ENCODE measurements at regions not wholly inside any gene's neighbourhood (a gene's known extent, or its start where the extent isn't known, plus 50 kb on each side); places are given as distances from the start of the nearest gene placed in this dataset.

DNA sequence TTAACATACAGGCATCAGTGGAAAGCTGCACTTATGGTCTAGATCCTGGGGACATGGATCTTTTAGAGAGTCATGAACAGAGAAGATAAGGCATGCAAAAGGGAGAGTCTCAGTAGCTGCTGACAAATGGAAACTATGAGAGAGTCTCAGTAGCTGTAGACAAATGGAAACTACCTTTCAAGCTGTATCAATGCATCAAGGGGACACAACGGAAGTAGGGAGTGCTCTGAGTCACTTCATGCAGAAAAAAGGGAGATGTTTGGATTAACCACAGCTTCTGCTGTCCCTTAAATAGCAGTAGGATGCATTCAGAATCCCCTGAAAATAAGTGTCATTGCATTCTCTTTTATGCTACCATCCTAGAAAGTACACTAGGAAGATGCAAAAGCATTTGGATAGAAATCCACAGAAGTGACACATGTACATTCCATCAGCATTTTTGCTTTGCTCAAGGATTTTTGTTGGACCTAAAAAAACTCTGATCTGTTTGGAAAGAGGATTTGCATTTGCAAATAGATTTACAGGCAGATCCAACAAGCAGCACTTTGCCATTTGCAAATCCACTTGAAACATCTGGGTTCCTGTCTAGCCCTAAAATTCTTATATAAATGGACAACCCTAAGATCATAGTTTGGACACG is 227.5 kb upstream of the LMO3 start:
- H3K4me3 ChIP-seq (ENCODE audit: low read depth, low read length) = no peak overlapping the region
- no peaks in the 10 kb centered on the region for H3K9me3 ChIP-seq (ENCODE audit: severe bottlenecking)
- DNase-seq = no peak
- H3K27me3 ChIP-seq (ENCODE audit: insufficient read depth, low read depth, severe bottlenecking) = no peaks in the 10 kb centered on the region
- no peak overlapping the region for H3K27ac ChIP-seq
- TF ChIP-seq, protein P1, sequence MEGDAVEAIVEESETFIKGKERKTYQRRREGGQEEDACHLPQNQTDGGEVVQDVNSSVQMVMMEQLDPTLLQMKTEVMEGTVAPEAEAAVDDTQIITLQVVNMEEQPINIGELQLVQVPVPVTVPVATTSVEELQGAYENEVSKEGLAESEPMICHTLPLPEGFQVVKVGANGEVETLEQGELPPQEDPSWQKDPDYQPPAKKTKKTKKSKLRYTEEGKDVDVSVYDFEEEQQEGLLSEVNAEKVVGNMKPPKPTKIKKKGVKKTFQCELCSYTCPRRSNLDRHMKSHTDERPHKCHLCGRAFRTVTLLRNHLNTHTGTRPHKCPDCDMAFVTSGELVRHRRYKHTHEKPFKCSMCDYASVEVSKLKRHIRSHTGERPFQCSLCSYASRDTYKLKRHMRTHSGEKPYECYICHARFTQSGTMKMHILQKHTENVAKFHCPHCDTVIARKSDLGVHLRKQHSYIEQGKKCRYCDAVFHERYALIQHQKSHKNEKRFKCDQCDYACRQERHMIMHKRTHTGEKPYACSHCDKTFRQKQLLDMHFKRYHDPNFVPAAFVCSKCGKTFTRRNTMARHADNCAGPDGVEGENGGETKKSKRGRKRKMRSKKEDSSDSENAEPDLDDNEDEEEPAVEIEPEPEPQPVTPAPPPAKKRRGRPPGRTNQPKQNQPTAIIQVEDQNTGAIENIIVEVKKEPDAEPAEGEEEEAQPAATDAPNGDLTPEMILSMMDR (IDR thresholded peaks at IDR 0.05; ENCODE audit: low read depth, low read length) = no peak
- H3K36me3 ChIP-seq = no peaks in the 10 kb centered on the region

DNA sequence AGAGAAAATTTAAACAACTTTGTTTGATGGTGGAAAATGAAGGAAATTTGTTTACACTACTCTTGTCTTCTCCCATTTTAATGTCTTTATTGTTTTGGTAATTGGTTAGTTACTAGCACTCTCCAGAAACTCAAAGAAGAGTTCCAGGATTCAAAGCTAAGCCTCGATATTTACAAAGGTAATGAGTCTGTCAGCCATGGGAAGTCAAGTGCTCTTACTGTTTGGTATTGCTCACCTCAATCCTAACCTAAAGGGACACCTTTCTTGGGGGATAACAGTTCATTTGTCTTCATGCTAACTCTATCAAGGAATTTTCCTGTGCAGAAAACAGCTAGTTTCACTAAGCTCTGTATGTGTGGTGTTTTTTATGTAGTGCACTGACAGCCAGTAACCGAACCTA is 222.9 kb upstream of the LMO3 start:
- TF ChIP-seq, protein P1 (IDR thresholded peaks at IDR 0.05; ENCODE audit: low read depth, low read length) = no peak
- H3K9me3 ChIP-seq (ENCODE audit: severe bottlenecking) = no peaks in the 10 kb centered on the region
- H3K27me3 ChIP-seq (ENCODE audit: insufficient read depth, low read depth, severe bottlenecking) = no peaks in the 10 kb centered on the region
- H3K27ac ChIP-seq = no peak overlapping the region
- no peak overlapping the region for H3K4me3 ChIP-seq (ENCODE audit: low read depth, low read length)
- H3K36me3 ChIP-seq = no peaks in the 10 kb centered on the region
- no peak for DNase-seq

DNA sequence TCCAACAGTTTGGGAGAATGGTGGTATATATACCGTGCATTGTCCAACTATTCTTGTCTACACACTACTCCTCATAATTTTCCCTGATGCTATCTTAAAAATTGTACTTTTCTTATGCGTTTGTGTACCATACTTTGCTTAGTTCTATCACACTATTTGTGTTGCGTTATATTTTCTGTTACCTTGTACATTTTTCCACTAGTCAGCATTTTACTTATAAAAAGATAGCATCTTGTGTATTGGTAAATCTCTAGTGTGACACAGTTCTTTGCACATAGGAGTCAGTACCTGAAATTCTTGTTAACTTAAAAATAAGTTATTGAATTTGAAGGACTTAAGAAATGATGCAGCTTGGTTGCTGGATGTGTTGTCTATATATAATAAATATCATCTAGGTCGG is 201.8 kb upstream of the LMO3 start:
- H3K27ac ChIP-seq = no peak overlapping the region
- H3K4me3 ChIP-seq (ENCODE audit: low read depth, low read length) = no peak overlapping the region
- no peaks in the 10 kb centered on the region for H3K9me3 ChIP-seq (ENCODE audit: severe bottlenecking)
- DNase-seq = no peak
- TF ChIP-seq, protein P1 (IDR thresholded peaks at IDR 0.05; ENCODE audit: low read depth, low read length) = no peak
- H3K27me3 ChIP-seq (ENCODE audit: insufficient read depth, low read depth, severe bottlenecking) = no peaks in the 10 kb centered on the region
- no peaks in the 10 kb centered on the region for H3K36me3 ChIP-seq

DNA sequence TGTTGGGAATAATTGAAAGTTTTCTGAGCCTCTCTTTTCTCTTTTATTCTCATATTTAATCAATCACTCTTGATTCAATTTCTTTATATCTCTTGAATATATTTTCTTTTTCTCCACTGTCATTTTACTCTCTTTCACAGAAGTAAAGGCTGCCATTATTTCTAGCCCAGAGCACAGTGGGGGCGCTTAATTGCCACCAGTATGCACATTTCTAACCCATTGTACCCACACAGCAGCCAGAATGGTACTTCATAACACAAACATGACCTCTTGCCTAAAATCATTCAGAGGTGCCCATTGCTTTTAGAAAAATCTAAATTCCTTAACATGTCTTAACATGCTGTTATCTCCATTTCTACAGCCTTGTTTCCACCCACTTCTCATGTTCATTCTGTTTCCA is 190.2 kb upstream of the LMO3 start:
- no peak for DNase-seq
- H3K4me3 ChIP-seq (ENCODE audit: low read depth, low read length) = no peak overlapping the region
- H3K27me3 ChIP-seq (ENCODE audit: insufficient read depth, low read depth, severe bottlenecking) = no peaks in the 10 kb centered on the region
- H3K9me3 ChIP-seq (ENCODE audit: severe bottlenecking) = no peaks in the 10 kb centered on the region
- H3K27ac ChIP-seq = no peak overlapping the region
- H3K36me3 ChIP-seq = no peaks in the 10 kb centered on the region
- TF ChIP-seq, protein P1 (IDR thresholded peaks at IDR 0.05; ENCODE audit: low read depth, low read length) = no peak

DNA sequence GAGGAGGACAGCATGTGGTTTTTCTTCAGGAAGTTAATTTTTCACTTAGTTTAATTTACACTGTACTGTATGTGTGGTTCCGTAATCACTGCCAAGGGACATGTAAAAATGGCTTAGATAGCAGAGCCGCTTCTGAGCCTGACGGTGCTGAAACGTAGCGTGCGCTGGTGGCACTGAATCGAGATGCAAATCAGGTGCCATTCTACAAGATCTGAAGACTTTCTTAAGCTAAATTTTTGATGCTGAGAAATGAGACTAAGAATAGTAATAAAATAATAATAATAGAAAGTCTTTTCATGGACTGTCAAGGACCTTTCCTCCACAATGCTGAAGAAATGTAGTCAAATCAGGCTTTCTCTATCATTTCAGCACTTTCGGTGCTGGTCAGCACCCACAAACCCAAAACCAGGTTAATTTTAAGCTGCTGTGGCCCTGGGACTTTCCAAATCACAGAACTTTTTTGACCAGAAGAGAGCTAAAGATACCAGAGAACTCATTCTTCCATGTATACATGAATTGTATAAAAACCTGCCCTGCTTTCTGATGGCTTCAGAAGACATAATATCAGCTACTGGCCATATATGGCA is 183.3 kb upstream of the LMO3 start:
- H3K9me3 ChIP-seq (ENCODE audit: severe bottlenecking) = no peaks in the 10 kb centered on the region
- no peaks in the 10 kb centered on the region for H3K36me3 ChIP-seq
- peak overlapping the region; percentile 65 for H3K27ac ChIP-seq
- TF ChIP-seq, protein P1 (IDR thresholded peaks at IDR 0.05; ENCODE audit: low read depth, low read length) = no peak
- H3K27me3 ChIP-seq (ENCODE audit: insufficient read depth, low read depth, severe bottlenecking) = no peaks in the 10 kb centered on the region
- no peak for DNase-seq
- H3K4me3 ChIP-seq (ENCODE audit: low read depth, low read length) = no peak overlapping the region
